ENCODE measurements at regions not wholly inside any gene's neighbourhood (a gene's known extent, or its start where the extent isn't known, plus 50 kb on each side); places are given as distances from the start of the nearest gene placed in this dataset.

- TF ChIP-seq FOXP4 (CRISPR knock-in tag; IDR thresholded peaks at IDR 0.05) = peak; percentile 80
- peak; percentile 63; the same call in 1 of the 2 replicates for TF ChIP-seq RCOR2 (CRISPR knock-in tag; IDR thresholded peaks at IDR 0.05)
- TF ChIP-seq CEBPZ (IDR thresholded peaks at IDR 0.05; ENCODE audit: low read length) = no peak
- TF ChIP-seq ZNF318 (CRISPR knock-in tag; IDR thresholded peaks at IDR 0.05) = no peak
- TF ChIP-seq MIER3 (CRISPR knock-in tag; IDR thresholded peaks at IDR 0.05; ENCODE audit: borderline replicate concordance) = 0 out of 2 replicates have a peak, but pooled peaks have one; percentile 61
- TF ChIP-seq ISL2 (CRISPR knock-in tag; IDR thresholded peaks at IDR 0.05) = no peak
- 0 out of 2 replicates have a peak, but pooled peaks have one; percentile 35 for TF ChIP-seq NR2C2 (CRISPR knock-in tag; IDR thresholded peaks at IDR 0.05; ENCODE audit: borderline replicate concordance)
- TF ChIP-seq IRF1 (CRISPR knock-in tag; IDR thresholded peaks at IDR 0.05; ENCODE audit: low read depth) = no peak
- TF ChIP-seq ATF5 (CRISPR knock-in tag; IDR thresholded peaks at IDR 0.05; ENCODE audit: low read depth) = 0 out of 2 replicates have a peak, but pooled peaks have one; percentile 78
- TF ChIP-seq ZFAT (CRISPR knock-in tag; conservative IDR thresholded peaks at IDR 0.05) = no peak
- TF ChIP-seq ZNF17 (CRISPR knock-in tag; IDR thresholded peaks at IDR 0.05) = no peak
Observed at GRCh38 chr21:41605178-41605933, 97.4 kb upstream of the TMPRSS2 start (continued).

Measured in HepG2 (cell line).